Heart left ventricle (tissue), 16 donors: ENCODE measurements at regions not wholly inside any gene's neighbourhood (a gene's known extent, or its start where the extent isn't known, plus 50 kb on each side); places are given as distances from the start of the nearest gene placed in this dataset.
"Not testable (repeated sequence)": the region's sequence is repeated elsewhere in the genome, so short reads cannot be mapped to it uniquely, and the experiment has no call there.

ENCODE experiments used
- ATAC-seq, 4 donors: fragments of 200-7000 bp; cut with Tn5 transposase; one replicate each; pipeline ENCODE4 v1.9.1; 2020 to 2022; ENCODE audit warnings: moderate library complexity in 4 of 4, mild to moderate bottlenecking in 3 of 4, moderate number of reproducible peaks in 1 of 4
- DNase-seq, 5 donors: peaks; one replicate each; pipeline ENCODE4 v3.0.0-alpha.2; 2020
- H3K27ac ChIP-seq, 12 donors: fragments of 200-600 bp; sonication (generic) in 4 of 12; one replicate each; pipeline versions ENCODE4 v1.5.0 to v1.8.0; 2016 to 2022; ENCODE audit warnings: mild to moderate bottlenecking in 2 of 12
- H3K27me3 ChIP-seq, 9 donors: fragments of 200-600 bp; sonication (generic) in 2 of 9; one replicate each; pipeline versions ENCODE4 v1.5.1 to v1.8.0; 2016 to 2022; ENCODE audit warnings: mild to moderate bottlenecking in 3 of 9
- H3K36me3 ChIP-seq, 9 donors: fragments of 200-600 bp; sonication (generic) in 2 of 9; one replicate each; pipeline versions ENCODE4 v1.5.0 to v1.8.0; 2018 to 2022; ENCODE audit warnings: mild to moderate bottlenecking in 2 of 9
- H3K4me1 ChIP-seq, 12 donors: fragments of 200-600 bp; sonication (generic) in 4 of 12; one replicate each; pipeline versions ENCODE4 v1.5.0 to v1.8.0; 2016 to 2022; ENCODE audit warnings: mild to moderate bottlenecking in 3 of 12
- H3K4me3 ChIP-seq, 12 donors: fragments of 200-600 bp; sonication (generic) in 4 of 12; one replicate each; pipeline versions ENCODE4 v1.5.0 to v1.8.0; 2017 to 2022; ENCODE audit warnings: mild to moderate bottlenecking in 9 of 12, moderate library complexity in 4 of 12
- H3K9me3 ChIP-seq, 12 donors: fragments of 200-600 bp; sonication (generic) in 4 of 12; one replicate each; pipeline versions ENCODE4 v1.5.0 to v1.8.0; 2016 to 2022; ENCODE audit warnings: mild to moderate bottlenecking in 1 of 12
- CTCF ChIP-seq, 12 donors: fragments of 200-600 bp; sonication (generic) in 4 of 12; IDR thresholded peaks; one replicate each; pipeline versions ENCODE4 v1.5.0 to v1.8.0; 2018 to 2022; ENCODE audit warnings: antibody characterized with exemption in 12 of 12, mild to moderate bottlenecking in 5 of 12
- POLR2A ChIP-seq, 2 donors: fragments of 450-650 bp; IDR thresholded peaks; one replicate each; pipeline ENCODE4 v1.6.1; 2017; ENCODE audit warnings: antibody characterized with exemption in 2 of 2, mild to moderate bottlenecking in 2 of 2, moderate library complexity in 2 of 2
- WGBS, 4 donors: extraction: QIAGEN DNeasy Blood & Tissue Kit in 2 of 4; methylation state at CpG; one replicate each; pipeline versions ENCODE4 v1.1.5 to v1.1.7; 2013 to 2018; 5-methylcytosine and 5-hydroxymethylcytosine counted together
- intact Hi-C, 10 donors: fragments of 100-400 bp; cut with DNase I; formaldehyde crosslinking; loops; one replicate each; pipeline versions ENCODE4 v1.11.1 to v1.14.2; 2022
- donor health status: ischemic (EF 13 %, LVEDD 7.1; RV severe dilation, severe dysfunction).
- donor health status: healthy with polysubstance abuse.
- donor health status: DM: no; HTN: yes; CAD: no.
- donor health status: DM: no; HTN: no; CAD: no.
- donor health status: ischemic (EF 25% LVEDD 6.9; RV normal size, moderate dysfunction).
- donor health status: ischemic (EF 25% LVEDD 5.7; RV mildly dilated, moderate dysfunction).
- donor health status: healthy.
- donor health status: DM: yes; HTN: yes; CAD: no.
- donor health status: ischemic (EF 35%, LVEDD 5.7; RV mildly dilated, moderate dysfunction).
- donor health status: nonischemic (EF 11% LVEDD 7.7; RV severe dilation, severe dysfunction).
- donor health status: DM: yes; HTN: yes; CAD: no.
- donor health status: PGD.
- donor health status: ischemic (EF 29% LVEDD 5.4; RV normal size, mild dysfunction).
- donor health status: nonischemic (EF 23%, LVEDD 6.1; RV moderate dilation, normal function).

DNA sequence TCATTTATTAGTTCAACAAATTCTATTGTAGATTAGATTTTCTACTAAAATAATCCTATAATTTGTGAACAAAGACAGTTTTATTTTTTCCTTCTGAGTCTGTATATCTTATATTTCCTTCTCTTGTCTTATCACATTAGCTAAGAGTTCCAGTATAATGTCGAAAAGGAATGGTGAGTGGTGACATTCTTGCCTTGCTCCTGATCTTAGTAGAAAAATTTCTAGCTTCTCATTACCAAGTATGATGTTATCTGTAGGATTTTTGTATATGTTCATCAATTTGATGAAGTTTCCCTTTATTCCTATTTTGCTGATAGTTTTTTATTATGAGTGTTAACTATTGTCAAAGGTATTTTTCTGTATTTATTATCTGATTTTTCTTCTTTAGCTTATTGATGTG lies 756.6 kb upstream of the BCHE start:
- Histone ChIP-seq H3K4me3 (no peak overlapping the region), H3K9me3 (peaks cover 0 to 8% (median 0%) of the 10 kb centered on the region in 12 donors), H3K36me3 (no peaks in the 10 kb centered on the region), H3K27ac (no peak overlapping the region), H3K4me1 (no peaks in the 10 kb centered on the region), H3K27me3 (no peaks in the 10 kb centered on the region)
- intact Hi-C loops: no loop called here
- 57 to 61% (median 59%) methylated on average over 1 of the region's 1 CpG for WGBS, 4 donors
- TF ChIP-seq POLR2A (IDR thresholded peaks at IDR 0.05) (no peak), CTCF (IDR thresholded peaks at IDR 0.05) (no peak)
- DNase-seq (no peak), ATAC-seq (no peak)

GRCh38 chr3:166582236-166582635 lies 745.0 kb upstream of the BCHE start:
- Histone ChIP-seq H3K27ac (no peak overlapping the region), H3K4me1 (no peaks in the 10 kb centered on the region), H3K4me3 (no peak overlapping the region), H3K9me3 (peaks cover 0 to 2% (median 0%) of the 10 kb centered on the region in 12 donors), H3K36me3 (no peaks in the 10 kb centered on the region), H3K27me3 (no peaks in the 10 kb centered on the region)
- TF ChIP-seq POLR2A (IDR thresholded peaks at IDR 0.05) (no peak), CTCF (IDR thresholded peaks at IDR 0.05) (no peak)
- intact Hi-C loops: no loop called here
- DNase-seq (no peak), ATAC-seq (no peak)
- 76 to 87% (median 83%) methylated on average over 2 of the region's 2 CpGs for WGBS, 4 donors

DNA sequence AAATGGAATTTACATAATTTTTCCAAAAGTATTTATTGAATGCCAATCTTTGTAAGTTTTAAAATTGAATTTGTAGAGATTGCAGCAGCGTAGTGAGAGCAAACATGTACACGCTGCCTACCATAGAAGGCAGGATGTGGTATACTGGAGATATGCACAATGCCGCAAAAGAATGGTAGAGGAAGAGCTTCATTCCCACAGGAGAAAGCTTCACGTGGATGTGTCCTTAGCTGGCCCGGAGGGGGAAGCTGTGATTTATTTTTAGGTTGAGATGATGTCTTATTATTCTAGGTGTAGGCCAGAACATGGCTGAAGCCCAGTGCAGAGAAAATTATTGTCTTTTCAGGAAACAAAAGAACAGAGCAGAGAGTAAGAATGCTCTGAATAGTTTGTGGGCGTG lies 743.3 kb upstream of the BCHE start:
- no peaks in the 10 kb centered on the region for H3K36me3 ChIP-seq
- peaks cover 0 to 2% (median 0%) of the 10 kb centered on the region in 12 donors for H3K9me3 ChIP-seq
- no peaks in the 10 kb centered on the region for H3K4me1 ChIP-seq
- ATAC-seq: no peak
- TF ChIP-seq POLR2A (IDR thresholded peaks at IDR 0.05): no peak
- TF ChIP-seq CTCF (IDR thresholded peaks at IDR 0.05): no peak
- intact Hi-C loops: no loop called here
- 54 to 64% (median 58%) methylated on average over 6 of the region's 6 CpGs for WGBS, 4 donors
- no peak overlapping the region for H3K27ac ChIP-seq
- no peaks in the 10 kb centered on the region for H3K27me3 ChIP-seq
- no peak overlapping the region for H3K4me3 ChIP-seq
- DNase-seq: no peak

DNA sequence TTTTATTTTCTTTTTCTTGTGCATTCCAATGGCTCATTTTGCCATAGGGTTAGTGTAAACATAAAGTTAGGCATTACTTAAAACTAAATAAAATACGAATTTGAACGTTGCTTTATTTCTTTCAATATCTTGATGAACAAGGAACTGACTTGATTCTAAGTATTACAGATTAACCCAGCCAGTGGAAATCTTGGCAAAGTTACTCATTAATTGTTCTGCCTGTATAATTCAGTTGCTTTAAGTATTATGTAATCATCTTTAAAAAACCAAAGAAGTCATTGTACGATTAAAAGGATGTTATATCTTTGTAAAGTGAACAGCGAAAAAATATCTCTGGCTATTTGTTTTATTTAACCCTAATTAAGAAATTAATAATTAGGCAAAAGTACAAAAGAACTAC lies 737.9 kb upstream of the BCHE start:
- Histone ChIP-seq H3K4me3 (no peak overlapping the region), H3K27me3 (no peaks in the 10 kb centered on the region), H3K27ac (no peak overlapping the region), H3K9me3 (no peaks in the 10 kb centered on the region), H3K36me3 (no peaks in the 10 kb centered on the region), H3K4me1 (no peaks in the 10 kb centered on the region)
- WGBS, 4 donors: 63 to 79% (median 74%) methylated on average over 4 of the region's 4 CpGs
- TF ChIP-seq POLR2A (IDR thresholded peaks at IDR 0.05) (no peak), CTCF (IDR thresholded peaks at IDR 0.05) (no peak)
- no peak for ATAC-seq
- DNase-seq: no peak
- intact Hi-C loops: no loop called here

DNA sequence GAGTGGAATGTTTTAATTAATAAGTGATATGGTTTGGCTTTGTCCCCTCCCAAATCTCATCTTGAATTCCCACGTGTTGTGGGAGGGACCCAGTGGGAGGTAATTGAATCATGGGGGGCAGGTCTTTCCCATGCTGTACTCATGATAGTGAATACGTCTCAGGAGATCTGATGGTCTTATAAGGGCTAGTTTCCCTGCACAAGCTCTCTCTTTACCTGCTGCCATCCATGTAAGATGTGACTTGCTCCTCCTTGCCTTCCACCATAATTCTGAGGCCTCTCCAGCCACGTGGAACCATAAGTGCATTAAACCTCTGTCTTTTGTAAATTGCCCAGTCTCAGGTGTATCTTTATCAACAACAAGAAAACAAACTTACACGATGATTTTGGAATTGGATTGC lies 734.5 kb upstream of the BCHE start:
- H3K27me3 ChIP-seq, H3K27ac ChIP-seq, H3K4me3 ChIP-seq, DNase-seq, H3K9me3 ChIP-seq, H3K4me1 ChIP-seq, H3K36me3 ChIP-seq, intact Hi-C loops, ATAC-seq: not testable (repeated sequence)
- 62 to 71% (median 68%) methylated on average over 4 of the region's 4 CpGs for WGBS, 4 donors
